ENCODE measurements at regions not wholly inside any gene's neighbourhood (a gene's known extent, or its start where the extent isn't known, plus 50 kb on each side); places are given as distances from the start of the nearest gene placed in this dataset.

GRCh38 chr6:104312851-104313250, 546.9 kb downstream of the HACE1 start:
- DNase-seq, result no peak
- Mint-ChIP-seq H3K4me1 (no peaks in the 10 kb centered on the region), H3K27me3 (no peaks in the 10 kb centered on the region), H3K4me3 (no peak overlapping the region), H3K36me3 (ENCODE audit: low read depth) (no peaks in the 10 kb centered on the region), H3K9me3 (no peaks in the 10 kb centered on the region), H3K27ac (no peak overlapping the region)
- intact Hi-C loops (cut with micrococcal nuclease), result no loop called here

GRCh38 chr6:104306211-104306610, 553.5 kb downstream of the HACE1 start:
- Mint-ChIP-seq H3K4me3 (no peak overlapping the region), H3K27ac (no peak overlapping the region), H3K27me3 (no peaks in the 10 kb centered on the region), H3K36me3 (ENCODE audit: low read depth) (no peaks in the 10 kb centered on the region), H3K9me3 (no peaks in the 10 kb centered on the region), H3K4me1 (no peaks in the 10 kb centered on the region)
- DNase-seq, result no peak
- intact Hi-C loops (cut with micrococcal nuclease), result no loop called here

- Mint-ChIP-seq H3K9me3 (no peaks in the 10 kb centered on the region), H3K27me3 (no peaks in the 10 kb centered on the region), H3K4me1 (no peaks in the 10 kb centered on the region), H3K36me3 (ENCODE audit: low read depth) (no peaks in the 10 kb centered on the region), H3K27ac (no peak overlapping the region), H3K4me3 (no peak overlapping the region)
- intact Hi-C loops (cut with micrococcal nuclease), result no loop called here
- DNase-seq, result no peak
Observed at GRCh38 chr6:104305206-104305605, 554.5 kb downstream of the HACE1 start.

GRCh38 chr6:104301951-104302350, 557.8 kb downstream of the HACE1 start:
- no peak overlapping the region for H3K4me3 Mint-ChIP-seq
- H3K4me1 Mint-ChIP-seq, result no peaks in the 10 kb centered on the region

GRCh38 chr6:104286641-104287040, 573.1 kb downstream of the HACE1 start:
- Mint-ChIP-seq H3K27ac (no peak overlapping the region), H3K4me3 (no peak overlapping the region), H3K27me3 (no peaks in the 10 kb centered on the region), H3K36me3 (ENCODE audit: low read depth) (no peaks in the 10 kb centered on the region), H3K4me1 (no peaks in the 10 kb centered on the region), H3K9me3 (no peaks in the 10 kb centered on the region)
- intact Hi-C loops (cut with micrococcal nuclease), result no loop called here
- DNase-seq, result no peak

More at GRCh38 chr6:104301951-104302350, 557.8 kb downstream of the HACE1 start:
- Mint-ChIP-seq H3K9me3 (no peaks in the 10 kb centered on the region), H3K27me3 (no peaks in the 10 kb centered on the region), H3K36me3 (ENCODE audit: low read depth) (no peaks in the 10 kb centered on the region), H3K27ac (no peak overlapping the region)
- intact Hi-C loops (cut with micrococcal nuclease), result no loop called here
- DNase-seq, result no peak

- Mint-ChIP-seq H3K9me3 (no peaks in the 10 kb centered on the region), H3K27me3 (no peaks in the 10 kb centered on the region), H3K36me3 (ENCODE audit: low read depth) (no peaks in the 10 kb centered on the region), H3K4me1 (no peaks in the 10 kb centered on the region), H3K27ac (no peak overlapping the region), H3K4me3 (no peak overlapping the region)
- no peak for DNase-seq
- intact Hi-C loops (cut with micrococcal nuclease), result no loop called here
Observed at GRCh38 chr6:104284872-104285271, 574.8 kb downstream of the HACE1 start.

GRCh38 chr6:104282581-104282980, 577.1 kb downstream of the HACE1 start:
- DNase-seq, result no peak
- Mint-ChIP-seq H3K27ac (no peak overlapping the region), H3K4me3 (no peak overlapping the region), H3K36me3 (ENCODE audit: low read depth) (no peaks in the 10 kb centered on the region), H3K4me1 (no peaks in the 10 kb centered on the region), H3K9me3 (no peaks in the 10 kb centered on the region), H3K27me3 (no peaks in the 10 kb centered on the region)
- intact Hi-C loops (cut with micrococcal nuclease), result no loop called here

GRCh38 chr6:104281370-104281769, 578.3 kb downstream of the HACE1 start:
- H3K27me3 Mint-ChIP-seq, result no peaks in the 10 kb centered on the region
- H3K4me3 Mint-ChIP-seq, result no peak overlapping the region
- no peak for DNase-seq
- no peaks in the 10 kb centered on the region for H3K9me3 Mint-ChIP-seq
- H3K27ac Mint-ChIP-seq, result no peak overlapping the region
- intact Hi-C loops (cut with micrococcal nuclease), result no loop called here
- H3K36me3 Mint-ChIP-seq (ENCODE audit: low read depth), result no peaks in the 10 kb centered on the region
- H3K4me1 Mint-ChIP-seq, result no peaks in the 10 kb centered on the region

GRCh38 chr6:104268389-104268788, 591.3 kb downstream of the HACE1 start:
- no peak overlapping the region for H3K27ac Mint-ChIP-seq
- no peak overlapping the region for H3K4me3 Mint-ChIP-seq
- DNase-seq, result no peak
- intact Hi-C loops (cut with micrococcal nuclease), result no loop called here
- H3K36me3 Mint-ChIP-seq (ENCODE audit: low read depth), result no peaks in the 10 kb centered on the region
- H3K9me3 Mint-ChIP-seq, result no peaks in the 10 kb centered on the region
- no peaks in the 10 kb centered on the region for H3K4me1 Mint-ChIP-seq
- no peaks in the 10 kb centered on the region for H3K27me3 Mint-ChIP-seq

- H3K36me3 Mint-ChIP-seq (ENCODE audit: low read depth), result no peaks in the 10 kb centered on the region
- H3K27me3 Mint-ChIP-seq, result no peaks in the 10 kb centered on the region
- no peak overlapping the region for H3K27ac Mint-ChIP-seq
- no peaks in the 10 kb centered on the region for H3K4me1 Mint-ChIP-seq
- intact Hi-C loops (cut with micrococcal nuclease), result no loop called here
- H3K9me3 Mint-ChIP-seq, result no peaks in the 10 kb centered on the region
- no peak for DNase-seq
- H3K4me3 Mint-ChIP-seq, result no peak overlapping the region
Observed at GRCh38 chr6:104266922-104267321, 592.8 kb downstream of the HACE1 start.

GRCh38 chr6:104256646-104257045, 603.1 kb downstream of the HACE1 start:
- Mint-ChIP-seq H3K36me3 (ENCODE audit: low read depth) (no peaks in the 10 kb centered on the region), H3K27ac (no peak overlapping the region), H3K9me3 (no peaks in the 10 kb centered on the region), H3K27me3 (no peaks in the 10 kb centered on the region), H3K4me3 (no peak overlapping the region), H3K4me1 (no peaks in the 10 kb centered on the region)
- intact Hi-C loops (cut with micrococcal nuclease), result no loop called here
- DNase-seq, result no peak

GRCh38 chr6:104253236-104253635, 606.5 kb downstream of the HACE1 start:
- no peak overlapping the region for H3K4me3 Mint-ChIP-seq
- intact Hi-C loops (cut with micrococcal nuclease), result no loop called here
- H3K27ac Mint-ChIP-seq, result no peak overlapping the region
- H3K36me3 Mint-ChIP-seq (ENCODE audit: low read depth), result no peaks in the 10 kb centered on the region
- no peak for DNase-seq
- H3K4me1 Mint-ChIP-seq, result no peaks in the 10 kb centered on the region
- H3K9me3 Mint-ChIP-seq, result no peaks in the 10 kb centered on the region
- no peaks in the 10 kb centered on the region for H3K27me3 Mint-ChIP-seq

GRCh38 chr6:104252276-104252675, 607.4 kb downstream of the HACE1 start:
- Mint-ChIP-seq H3K9me3 (no peaks in the 10 kb centered on the region), H3K27me3 (no peaks in the 10 kb centered on the region), H3K4me1 (no peaks in the 10 kb centered on the region), H3K4me3 (no peak overlapping the region), H3K36me3 (ENCODE audit: low read depth) (no peaks in the 10 kb centered on the region), H3K27ac (no peak overlapping the region)
- DNase-seq, result no peak
- intact Hi-C loops (cut with micrococcal nuclease), result no loop called here

GRCh38 chr6:104251651-104252050, 608.1 kb downstream of the HACE1 start:
- H3K4me1 Mint-ChIP-seq, result no peaks in the 10 kb centered on the region
- no peaks in the 10 kb centered on the region for H3K36me3 Mint-ChIP-seq (ENCODE audit: low read depth)
- DNase-seq, result no peak
- intact Hi-C loops (cut with micrococcal nuclease), result no loop called here
- no peaks in the 10 kb centered on the region for H3K9me3 Mint-ChIP-seq
- no peaks in the 10 kb centered on the region for H3K27me3 Mint-ChIP-seq
- H3K4me3 Mint-ChIP-seq, result no peak overlapping the region
- no peak overlapping the region for H3K27ac Mint-ChIP-seq

GRCh38 chr6:104240865-104241264, 618.9 kb downstream of the HACE1 start:
- H3K9me3 Mint-ChIP-seq, result no peaks in the 10 kb centered on the region
- H3K27ac Mint-ChIP-seq, result no peak overlapping the region
- intact Hi-C loops (cut with micrococcal nuclease), result no loop called here
- DNase-seq, result no peak
- no peak overlapping the region for H3K4me3 Mint-ChIP-seq
- no peaks in the 10 kb centered on the region for H3K36me3 Mint-ChIP-seq (ENCODE audit: low read depth)
- H3K27me3 Mint-ChIP-seq, result no peaks in the 10 kb centered on the region
- no peaks in the 10 kb centered on the region for H3K4me1 Mint-ChIP-seq
